K562 (cell line): ENCODE measurements at regions not wholly inside any gene's neighbourhood (a gene's known extent, or its start where the extent isn't known, plus 50 kb on each side); places are given as distances from the start of the nearest gene placed in this dataset.

Experiments used
- ATAC-seq: fragments of 200-7000 bp; cut with Tn5 transposase; 3 replicates; pipeline ENCODE4 v1.9.1; 2020; ENCODE audit warnings: moderate library complexity
- BruUV-seq: library from RNA; stranded (reverse); fragments of 400-500 nt; replicated peaks from 2 replicates; lab custom pipeline; 2021; lab: Mats Ljungman, UMichigan
- CTCF ChIA-PET: fragments of 300-600 bp; formaldehyde crosslinking; extraction: SDS; loops from one replicate; lab custom pipeline; 2021; ENCODE audit warnings: low intra/inter-chr PET ratio; lab: Yijun Ruan, JAX
- POLR2A ChIA-PET: fragments of 300-600, 350-650 bp; sonication (Branson Sonifier 250); formaldehyde crosslinking; extraction: SDS; loops from one replicate; lab custom pipeline; 2021; ENCODE audit warnings: antibody characterized with exemption, inconsistent platforms; lab: Yijun Ruan, JAX
- DNase-seq, 4 experiments: peaks; one replicate each; pipeline versions ENCODE4 v3.0.0 to v3.0.0-alpha.2; 2011 to 2018; ENCODE audit warnings: low spot score in 3 of 4, mixed read lengths in 3 of 4; ENCODE audit errors: extremely low read depth in 1 of 4
- FAIRE-seq: peaks from 2 replicates; lab custom pipeline; 2011; peaks lifted over from hg19 to GRCh38; lab: Jason Lieb, UNC
- H2AFZ ChIP-seq: 2 replicates; pipeline ENCODE4 v1.6.0; 2011; ENCODE audit warnings: low read depth, low read length, control low read depth, inconsistent platforms
- H3K27ac ChIP-seq: fragments of 200-600 bp; 3 replicates; pipeline ENCODE4 v1.8.0; 2011; ENCODE audit warnings: low read depth, mild to moderate bottlenecking, control low read depth, inconsistent platforms, low read length, moderate library complexity, mixed read lengths; ENCODE audit errors: extremely low read depth
- H3K27me3 ChIP-seq, 2 experiments: fragments of 300-600 bp in 1 of 2; 2 replicates in 1 of 2; 3 replicates in 1 of 2; pipeline versions ENCODE4 v1.6.0 to v1.8.0; 2011; ENCODE audit warnings: inconsistent platforms in 2 of 2, low read length in 2 of 2, mild to moderate bottlenecking in 1 of 2, mixed read lengths in 1 of 2, moderate library complexity in 1 of 2; ENCODE audit not compliant: control insufficient read depth in 2 of 2, insufficient read depth in 2 of 2
- H3K36me3 ChIP-seq: fragments of 300-600 bp; 3 replicates; pipeline ENCODE4 v1.8.0; 2011; ENCODE audit warnings: mild to moderate bottlenecking, low read length, inconsistent platforms; ENCODE audit not compliant: control insufficient read depth, insufficient read depth
- H3K4me1 ChIP-seq, 2 experiments: fragments of 200-600 bp in 1 of 2; replicated peaks in 1 of 2; 2 replicates in 1 of 2; 3 replicates in 1 of 2; pipeline versions ENCODE4 v1.5.1 to v1.8.0; 2011; ENCODE audit warnings: inconsistent platforms in 2 of 2, low read length in 2 of 2, mild to moderate bottlenecking in 1 of 2, mixed read lengths in 1 of 2, moderate library complexity in 1 of 2; ENCODE audit not compliant: control insufficient read depth in 2 of 2, insufficient read depth in 2 of 2
- H3K4me2 ChIP-seq: 2 replicates; pipeline ENCODE4 v1.6.1; 2011; ENCODE audit warnings: low read length, control low read depth, inconsistent platforms, mixed read lengths; ENCODE audit not compliant: insufficient read depth
- H3K4me3 ChIP-seq: fragments of 200-600 bp; sonication (generic), shearing (Covaris generic); 2 replicates; pipeline ENCODE4 v1.5.1; 2016; ENCODE audit warnings: control low read depth, inconsistent platforms
- H3K79me2 ChIP-seq: fragments of 200-600 bp; 3 replicates; pipeline ENCODE4 v1.8.0; 2011; ENCODE audit warnings: low read length, inconsistent platforms; ENCODE audit not compliant: control insufficient read depth, insufficient read depth
- H3K9ac ChIP-seq, 2 experiments: 2 replicates each; pipeline versions ENCODE4 v1.6.0 to v1.6.1; 2011; ENCODE audit warnings: low read depth in 2 of 2, low read length in 2 of 2, control low read depth in 1 of 2, inconsistent platforms in 1 of 2, mild to moderate bottlenecking in 1 of 2, mixed read lengths in 1 of 2; ENCODE audit not compliant: insufficient read depth in 1 of 2
- H3K9me1 ChIP-seq: one replicate; pipeline ENCODE4 v1.6.0; 2011; ENCODE audit warnings: inconsistent platforms, mild to moderate bottlenecking, low read length, moderate library complexity; ENCODE audit not compliant: control insufficient read depth, insufficient read depth
- H3K9me3 ChIP-seq: replicated peaks from 2 replicates; pipeline ENCODE4 v1.5.1; 2011; ENCODE audit warnings: low read depth, low read length, inconsistent platforms; ENCODE audit not compliant: control insufficient read depth, insufficient read depth
- H4K20me1 ChIP-seq: replicated peaks from 2 replicates; pipeline ENCODE4 v1.6.1; 2011; ENCODE audit warnings: low read length, inconsistent platforms, mixed read lengths; ENCODE audit not compliant: control insufficient read depth, insufficient read depth
- CHD4 ChIP-seq: fragments of 200-600 bp; sonication (generic); IDR thresholded peaks from 3 replicates; pipeline ENCODE4 v1.6.1; 2012; ENCODE audit warnings: low read depth, mild to moderate bottlenecking, mixed read lengths, low read length, inconsistent platforms; ENCODE audit not compliant: insufficient read depth, insufficient replicate concordance, poor library complexity, severe bottlenecking
- EGR1 ChIP-seq: fragments of 450-650 bp; conservative IDR thresholded peaks from 2 replicates; pipeline ENCODE4 v1.6.1; 2017; ENCODE audit warnings: mild to moderate bottlenecking
- NFATC3 ChIP-seq: fragments of 450-650 bp; IDR thresholded peaks from 2 replicates; pipeline ENCODE4 v1.6.1; 2017; ENCODE audit warnings: mild to moderate bottlenecking
- THRAP3 ChIP-seq: fragments of 450-650 bp; IDR thresholded peaks from 2 replicates; pipeline ENCODE4 v1.6.1; 2016; ENCODE audit warnings: mild to moderate bottlenecking, inconsistent platforms, borderline replicate concordance
- ZBTB1 ChIP-seq: sonication (generic); formaldehyde crosslinking; IDR thresholded peaks from 2 replicates; pipeline ENCODE4 v1.8.1; 2023; ENCODE audit warnings: missing genetic modification reagents, low read depth, mild to moderate bottlenecking, borderline replicate concordance
- ZEB2 ChIP-seq: fragments of 450-650 bp; IDR thresholded peaks from 2 replicates; pipeline ENCODE4 v1.6.1; 2016
- ZHX1 ChIP-seq: fragments of 150-350 bp; conservative IDR thresholded peaks from 2 replicates; pipeline ENCODE4 v1.6.1; 2014; ENCODE audit warnings: low read length
- ZNF354B ChIP-seq: fragments of 250-450 bp; sonication (Bioruptor Pico); IDR thresholded peaks from 2 replicates; pipeline ENCODE4 v1.4.0; 2020
- ZNF41 ChIP-seq: fragments of 250-450 bp; sonication (Bioruptor Pico); conservative IDR thresholded peaks from 2 replicates; pipeline ENCODE4 v1.4.0; 2020; ENCODE audit warnings: mild to moderate bottlenecking
- ZNF79 ChIP-seq: fragments of 250-450 bp; sonication (Bioruptor Pico); IDR thresholded peaks from 2 replicates; pipeline ENCODE4 v1.4.0; 2020; ENCODE audit warnings: low read depth, mild to moderate bottlenecking, moderate library complexity
- WGBS: fragments of 100-300 bp; shearing (Covaris generic); methylation state at CpG from one replicate; pipeline ENCODE4 v1.1.6; 2016; ENCODE audit warnings: low coverage, mixed read lengths; ENCODE audit not compliant: insufficient coverage; ENCODE audit errors: missing lambda C conversion rate; 5-methylcytosine and 5-hydroxymethylcytosine counted together
- in situ Hi-C: fragments of 300-500 bp; cut with MboI; formaldehyde crosslinking; loops from 4 replicates; pipeline ENCODE4 v1.15.0; 2018; ENCODE audit warnings: inconsistent platforms, mixed read lengths
- intact Hi-C: fragments of 100-400 bp; cut with micrococcal nuclease; formaldehyde crosslinking; loops from 2 replicates; pipeline ENCODE4 v1.14.2; 2022

- no peaks in the 10 kb centered on the region for H3K4me1 ChIP-seq
- DNase-seq (no peak), FAIRE-seq (no peak), ATAC-seq (no peak)
- H3K79me2 ChIP-seq: no peaks in the 10 kb centered on the region
- no peaks in the 10 kb centered on the region for H3K9me1 ChIP-seq
- TF ChIP-seq ZBTB1: no peak
- no peak for TF ChIP-seq ZEB2
- no peak for TF ChIP-seq CHD4
- no peak for TF ChIP-seq ZNF41
- TF ChIP-seq EGR1: no peak
- TF ChIP-seq ZHX1: no peak
- no peak for TF ChIP-seq ZNF79
- no peak for TF ChIP-seq THRAP3
- no peak for TF ChIP-seq NFATC3
- no peak for TF ChIP-seq ZNF354B (CRISPR knock-in tag)
- no peaks in the 10 kb centered on the region for H4K20me1 ChIP-seq
- no peak overlapping the region for H2AFZ ChIP-seq
- no peaks in the 10 kb centered on the region; a peak in 1 of 5 replicates for H3K27me3 ChIP-seq
- no TSS peak for BruUV-seq
- H3K9me3 ChIP-seq: no peaks in the 10 kb centered on the region
- H3K9ac ChIP-seq: no peak overlapping the region
- WGBS: 0% methylated on average over 5 of the region's 5 CpGs
- ChIA-PET CTCF (no interaction called here), POLR2A (interaction anchor here (2.3 kb wide), 1 partner anchor 11 kb away, joined by 7 read pairs; no protein-coding TSS in a partner anchor)
- H3K36me3 ChIP-seq: no peaks in the 10 kb centered on the region
- no peak overlapping the region for H3K27ac ChIP-seq
- in situ Hi-C loops (no loop called here), intact Hi-C loops (no loop called here)
- no peak overlapping the region for H3K4me3 ChIP-seq
- H3K4me2 ChIP-seq: no peak overlapping the region
Measured at GRCh38 chr15:39086641-39087040, 494.2 kb upstream of the THBS1 start.
